H9 (cell line): ENCODE measurements at regions not wholly inside any gene's neighbourhood (a gene's known extent, or its start where the extent isn't known, plus 50 kb on each side); places are given as distances from the start of the nearest gene placed in this dataset.

Source experiments
- DNase-seq: peaks from one replicate; pipeline ENCODE4 v3.0.0-alpha.2; 2017
- H2AFZ ChIP-seq: one replicate; pipeline ENCODE4 v1.6.1; 2013; ENCODE audit warnings: mild to moderate bottlenecking, low read length, control low read depth, moderate library complexity
- H2AK5ac ChIP-seq: 2 replicates; pipeline ENCODE4 v1.6.1; 2013; ENCODE audit warnings: low read length, control low read depth, mixed read lengths; ENCODE audit not compliant: insufficient read length
- H2BK120ac ChIP-seq: one replicate; pipeline ENCODE4 v1.6.1; 2013; ENCODE audit warnings: low read depth, mild to moderate bottlenecking, low read length, control low read depth, inconsistent platforms; ENCODE audit not compliant: poor library complexity, severe bottlenecking
- H2BK12ac ChIP-seq: 2 replicates; pipeline ENCODE4 v1.6.1; 2013; ENCODE audit warnings: low read length, control low read depth, mixed read lengths, low read depth; ENCODE audit not compliant: insufficient read length
- H2BK15ac ChIP-seq: 2 replicates; pipeline ENCODE4 v1.6.1; 2013; ENCODE audit warnings: low read depth, low read length, control low read depth
- H2BK20ac ChIP-seq: one replicate; pipeline ENCODE4 v1.6.1; 2013; ENCODE audit warnings: low read depth, mild to moderate bottlenecking, low read length, control low read depth, inconsistent platforms; ENCODE audit not compliant: poor library complexity, severe bottlenecking
- H2BK5ac ChIP-seq: 2 replicates; pipeline ENCODE4 v1.6.1; 2013; ENCODE audit warnings: low read length, control low read depth, mixed read lengths; ENCODE audit not compliant: insufficient read length
- H3K14ac ChIP-seq: 2 replicates; pipeline ENCODE4 v1.6.1; 2013; ENCODE audit warnings: low read length, control low read depth; ENCODE audit not compliant: insufficient read depth
- H3K18ac ChIP-seq: 2 replicates; pipeline ENCODE4 v1.6.1; 2013; ENCODE audit warnings: low read depth, mild to moderate bottlenecking, mixed read lengths, low read length, control low read depth; ENCODE audit not compliant: insufficient read length
- H3K23ac ChIP-seq: 2 replicates; pipeline ENCODE4 v1.6.1; 2013; ENCODE audit warnings: low read length, control low read depth, mixed read lengths, low read depth; ENCODE audit not compliant: insufficient read length
- H3K23me2 ChIP-seq: 2 replicates; pipeline ENCODE4 v1.6.1; 2013; ENCODE audit warnings: low read depth, mild to moderate bottlenecking, mixed read lengths, low read length, control low read depth; ENCODE audit not compliant: insufficient read length, poor library complexity, severe bottlenecking
- H3K27ac ChIP-seq: 2 replicates; pipeline ENCODE4 v1.5.1; 2013; ENCODE audit warnings: low read length, control low read depth, mixed read lengths, low read depth; ENCODE audit not compliant: insufficient read length
- H3K27me3 ChIP-seq: 2 replicates; pipeline ENCODE4 v1.6.1; 2013; ENCODE audit warnings: low read length, control low read depth, inconsistent platforms; ENCODE audit not compliant: insufficient read depth
- H3K4ac ChIP-seq: 2 replicates; pipeline ENCODE4 v1.6.1; 2013; ENCODE audit warnings: low read depth, mild to moderate bottlenecking, control low read depth, inconsistent platforms, low read length, moderate library complexity
- H3K4me1 ChIP-seq: 2 replicates; pipeline ENCODE4 v1.6.1; 2013; ENCODE audit warnings: low read length, control low read depth, inconsistent platforms; ENCODE audit not compliant: insufficient read depth
- H3K4me2 ChIP-seq: 2 replicates; pipeline ENCODE4 v1.6.1; 2013; ENCODE audit warnings: low read length, control low read depth, mixed read lengths; ENCODE audit not compliant: insufficient read length, insufficient read depth
- H3K56ac ChIP-seq: 2 replicates; pipeline ENCODE4 v1.6.1; 2013; ENCODE audit warnings: low read depth, mild to moderate bottlenecking, mixed read lengths, low read length, control low read depth; ENCODE audit not compliant: insufficient read length
- H3K79me1 ChIP-seq: 2 replicates; pipeline ENCODE4 v1.6.1; 2013; ENCODE audit warnings: low read depth, mild to moderate bottlenecking, moderate library complexity, low read length, control low read depth, inconsistent platforms; ENCODE audit not compliant: insufficient read depth, poor library complexity, severe bottlenecking
- H3K79me2 ChIP-seq: 2 replicates; pipeline ENCODE4 v1.6.1; 2013; ENCODE audit warnings: low read length, control low read depth, inconsistent platforms; ENCODE audit not compliant: insufficient read depth
- H3K9ac ChIP-seq: 2 replicates; pipeline ENCODE4 v1.6.1; 2013; ENCODE audit warnings: low read length, control low read depth, mixed read lengths; ENCODE audit not compliant: insufficient read length; ENCODE audit errors: extremely low read depth
- H3K9me3 ChIP-seq: one replicate; pipeline ENCODE4 v1.6.1; 2013; ENCODE audit warnings: low read depth, low read length, inconsistent platforms; ENCODE audit not compliant: control insufficient read depth
- H3T11ph ChIP-seq: one replicate; pipeline ENCODE4 v1.6.1; 2013; ENCODE audit warnings: mild to moderate bottlenecking, low read length, control low read depth, inconsistent platforms
- H4K20me1 ChIP-seq: one replicate; pipeline ENCODE4 v1.6.1; 2013; ENCODE audit not compliant: control insufficient read depth, insufficient read length, insufficient read depth
- H4K5ac ChIP-seq: 2 replicates; pipeline ENCODE4 v1.6.1; 2013; ENCODE audit warnings: low read depth, mild to moderate bottlenecking, mixed read lengths, low read length, control low read depth; ENCODE audit not compliant: insufficient read length
- H4K8ac ChIP-seq: replicated peaks from 2 replicates; pipeline ENCODE4 v1.6.1; 2013; ENCODE audit warnings: low read length, control low read depth, mixed read lengths, low read depth; ENCODE audit not compliant: insufficient read length
- H4K91ac ChIP-seq: 2 replicates; pipeline ENCODE4 v1.6.1; 2013; ENCODE audit warnings: low read depth, mild to moderate bottlenecking, moderate library complexity, mixed read lengths, low read length, control low read depth; ENCODE audit not compliant: insufficient read length
- H3K27ac Mint-ChIP-seq, 3 experiments: 2 replicates in 2 of 3; 3 replicates in 1 of 3; pipeline ENCODE4 v1.8.0; 2020 to 2021; ENCODE audit warnings: mixed read lengths in 3 of 3, mild to moderate bottlenecking in 1 of 3, moderate library complexity in 1 of 3
- H3K27me3 Mint-ChIP-seq: 2 replicates; pipeline ENCODE4 v1.8.0; 2021; ENCODE audit warnings: low read depth, mild to moderate bottlenecking, moderate library complexity, mixed read lengths
- H3K36me3 Mint-ChIP-seq, 3 experiments: 2 replicates in 2 of 3; 3 replicates in 1 of 3; pipeline ENCODE4 v1.8.0; 2020 to 2021; ENCODE audit warnings: low read depth in 3 of 3, mixed read lengths in 3 of 3; ENCODE audit not compliant: insufficient read depth in 1 of 3
- H3K4me1 Mint-ChIP-seq, 2 experiments: 2 replicates each; pipeline ENCODE4 v1.8.0; 2020; ENCODE audit warnings: mixed read lengths in 2 of 2
- H3K4me3 Mint-ChIP-seq, 2 experiments: 2 replicates in 1 of 2; 3 replicates in 1 of 2; pipeline ENCODE4 v1.8.0; 2020 to 2021; ENCODE audit warnings: mild to moderate bottlenecking in 2 of 2, mixed read lengths in 2 of 2, moderate library complexity in 1 of 2
- H3K9me3 Mint-ChIP-seq, 2 experiments: 2 replicates in 1 of 2; 3 replicates in 1 of 2; pipeline ENCODE4 v1.8.0; 2020; ENCODE audit warnings: mild to moderate bottlenecking in 2 of 2, mixed read lengths in 2 of 2, moderate library complexity in 1 of 2
- WGBS: extraction: QIAGEN DNeasy Blood & Tissue Kit; methylation state at CpG from one replicate; pipeline ENCODE4 v1.1.7; 2013; ENCODE audit warnings: missing lambda C conversion rate, low lambda C conversion rate, mixed read lengths; ENCODE audit not compliant: insufficient read length; ENCODE audit errors: extremely low coverage; 5-methylcytosine and 5-hydroxymethylcytosine counted together
- TF ChIP-seq, protein P1 (sequence below): fragments of 200-600 bp; sonication (generic); conservative IDR thresholded peaks from 3 replicates; pipeline ENCODE4 v1.8.0; 2021; ENCODE audit warnings: antibody characterized with exemption, mild to moderate bottlenecking

DNA sequence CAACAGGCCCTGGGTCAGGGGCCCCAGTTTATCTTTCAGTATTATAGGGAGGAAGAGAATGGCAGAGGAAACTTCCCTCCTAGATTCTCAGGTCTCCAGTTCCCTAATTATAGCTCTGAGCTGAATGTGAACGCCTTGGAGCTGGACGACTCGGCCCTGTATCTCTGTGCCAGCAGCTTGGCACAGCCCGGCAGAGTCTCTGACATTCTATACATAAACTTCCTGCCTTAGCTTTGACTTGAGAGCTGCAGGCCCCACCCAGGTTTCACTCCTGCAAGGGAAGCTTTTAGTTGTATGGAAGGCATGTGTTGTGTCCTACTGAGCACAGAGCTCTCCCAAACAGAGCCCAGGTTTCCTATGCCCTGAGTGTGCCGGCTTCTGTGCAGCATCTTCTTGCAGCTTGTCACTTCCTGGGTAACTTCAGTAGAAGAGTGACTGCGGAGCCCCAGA is 205.6 kb upstream of the PRSS58 start:
- no peak for DNase-seq
- Mint-ChIP-seq H3K36me3 (no peaks in the 10 kb centered on the region), H3K9me3 (no peaks in the 10 kb centered on the region), H3K4me1 (peaks cover 8 to 11% of the 10 kb centered on the region in 2 experiments), H3K4me3 (no peak overlapping the region), H3K27me3 (peaks cover 2% of the 10 kb centered on the region; the same call in 1 of the 2 replicates), H3K27ac (no peak overlapping the region)
- H3K4ac ChIP-seq = no peak overlapping the region
- no peak overlapping the region for H3K27ac ChIP-seq
- H3T11ph ChIP-seq = no peak overlapping the region
- WGBS = no CpG with 5 or more reads among the region's 6 CpGs
- H3K23ac ChIP-seq = no peak overlapping the region
- no peak overlapping the region for H2BK12ac ChIP-seq
- TF ChIP-seq, protein P1, sequence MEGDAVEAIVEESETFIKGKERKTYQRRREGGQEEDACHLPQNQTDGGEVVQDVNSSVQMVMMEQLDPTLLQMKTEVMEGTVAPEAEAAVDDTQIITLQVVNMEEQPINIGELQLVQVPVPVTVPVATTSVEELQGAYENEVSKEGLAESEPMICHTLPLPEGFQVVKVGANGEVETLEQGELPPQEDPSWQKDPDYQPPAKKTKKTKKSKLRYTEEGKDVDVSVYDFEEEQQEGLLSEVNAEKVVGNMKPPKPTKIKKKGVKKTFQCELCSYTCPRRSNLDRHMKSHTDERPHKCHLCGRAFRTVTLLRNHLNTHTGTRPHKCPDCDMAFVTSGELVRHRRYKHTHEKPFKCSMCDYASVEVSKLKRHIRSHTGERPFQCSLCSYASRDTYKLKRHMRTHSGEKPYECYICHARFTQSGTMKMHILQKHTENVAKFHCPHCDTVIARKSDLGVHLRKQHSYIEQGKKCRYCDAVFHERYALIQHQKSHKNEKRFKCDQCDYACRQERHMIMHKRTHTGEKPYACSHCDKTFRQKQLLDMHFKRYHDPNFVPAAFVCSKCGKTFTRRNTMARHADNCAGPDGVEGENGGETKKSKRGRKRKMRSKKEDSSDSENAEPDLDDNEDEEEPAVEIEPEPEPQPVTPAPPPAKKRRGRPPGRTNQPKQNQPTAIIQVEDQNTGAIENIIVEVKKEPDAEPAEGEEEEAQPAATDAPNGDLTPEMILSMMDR = no peak
- H4K8ac ChIP-seq = no peak overlapping the region
- H2BK120ac ChIP-seq = no peak overlapping the region
- no peak overlapping the region for H2AFZ ChIP-seq
- no peak overlapping the region for H2AK5ac ChIP-seq
- H3K14ac ChIP-seq = no peak overlapping the region
- no peaks in the 10 kb centered on the region for H3K9me3 ChIP-seq
- no peak overlapping the region for H2BK5ac ChIP-seq
- no peak overlapping the region for H3K56ac ChIP-seq
- no peaks in the 10 kb centered on the region for H3K79me1 ChIP-seq
- H3K4me1 ChIP-seq = 0 out of 2 replicates have a peak, but pooled peaks cover 3% of the 10 kb centered on the region
- H3K27me3 ChIP-seq = no peaks in the 10 kb centered on the region
- no peak overlapping the region for H3K9ac ChIP-seq
- H4K91ac ChIP-seq = no peak overlapping the region
- H3K18ac ChIP-seq = no peak overlapping the region
- H3K23me2 ChIP-seq = peaks cover 2% of the 10 kb centered on the region
- no peak overlapping the region for H2BK15ac ChIP-seq
- H4K20me1 ChIP-seq = no peaks in the 10 kb centered on the region
- H4K5ac ChIP-seq = no peak overlapping the region
- H3K79me2 ChIP-seq = no peaks in the 10 kb centered on the region
- no peak overlapping the region for H2BK20ac ChIP-seq
- H3K4me2 ChIP-seq = no peak overlapping the region
